GM12875 (cell line): ENCODE measurements at regions not wholly inside any gene's neighbourhood (a gene's known extent, or its start where the extent isn't known, plus 50 kb on each side); places are given as distances from the start of the nearest gene placed in this dataset.

Experiments
- H3K4me3 ChIP-seq: one replicate; pipeline ENCODE4 v1.5.1; 2011; ENCODE audit warnings: low read depth, low read length, control low read depth
- TF ChIP-seq, protein P1 (sequence below): IDR thresholded peaks from 2 replicates; pipeline ENCODE4 v1.5.1; 2011; ENCODE audit warnings: low read depth, mild to moderate bottlenecking, control low read depth, inconsistent platforms, low read length, moderate library complexity, borderline replicate concordance; ENCODE audit not compliant: insufficient read depth

DNA sequence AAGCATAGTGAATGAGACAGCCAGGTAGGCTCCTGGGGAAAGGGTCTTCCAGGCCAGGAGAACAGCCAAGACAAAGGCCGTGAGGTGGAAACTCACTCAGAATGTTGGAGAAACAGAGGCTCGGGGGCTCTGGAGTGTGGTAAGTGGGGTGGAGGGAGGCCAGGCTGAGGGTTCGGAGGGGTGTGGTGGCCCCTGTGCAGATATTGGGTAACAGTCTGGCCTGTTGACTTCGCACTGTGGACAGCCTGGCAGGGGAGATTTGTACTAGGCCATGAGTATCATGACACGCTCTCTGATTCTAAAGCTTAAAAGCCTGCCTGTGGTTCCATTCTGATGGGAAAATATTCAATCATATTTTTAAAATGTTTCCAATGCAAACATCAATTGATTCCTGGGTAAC is 239.3 kb downstream of the GADD45G start:
- TF ChIP-seq, protein P1, sequence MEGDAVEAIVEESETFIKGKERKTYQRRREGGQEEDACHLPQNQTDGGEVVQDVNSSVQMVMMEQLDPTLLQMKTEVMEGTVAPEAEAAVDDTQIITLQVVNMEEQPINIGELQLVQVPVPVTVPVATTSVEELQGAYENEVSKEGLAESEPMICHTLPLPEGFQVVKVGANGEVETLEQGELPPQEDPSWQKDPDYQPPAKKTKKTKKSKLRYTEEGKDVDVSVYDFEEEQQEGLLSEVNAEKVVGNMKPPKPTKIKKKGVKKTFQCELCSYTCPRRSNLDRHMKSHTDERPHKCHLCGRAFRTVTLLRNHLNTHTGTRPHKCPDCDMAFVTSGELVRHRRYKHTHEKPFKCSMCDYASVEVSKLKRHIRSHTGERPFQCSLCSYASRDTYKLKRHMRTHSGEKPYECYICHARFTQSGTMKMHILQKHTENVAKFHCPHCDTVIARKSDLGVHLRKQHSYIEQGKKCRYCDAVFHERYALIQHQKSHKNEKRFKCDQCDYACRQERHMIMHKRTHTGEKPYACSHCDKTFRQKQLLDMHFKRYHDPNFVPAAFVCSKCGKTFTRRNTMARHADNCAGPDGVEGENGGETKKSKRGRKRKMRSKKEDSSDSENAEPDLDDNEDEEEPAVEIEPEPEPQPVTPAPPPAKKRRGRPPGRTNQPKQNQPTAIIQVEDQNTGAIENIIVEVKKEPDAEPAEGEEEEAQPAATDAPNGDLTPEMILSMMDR, result no peak
- H3K4me3 ChIP-seq, result no peak overlapping the region

DNA sequence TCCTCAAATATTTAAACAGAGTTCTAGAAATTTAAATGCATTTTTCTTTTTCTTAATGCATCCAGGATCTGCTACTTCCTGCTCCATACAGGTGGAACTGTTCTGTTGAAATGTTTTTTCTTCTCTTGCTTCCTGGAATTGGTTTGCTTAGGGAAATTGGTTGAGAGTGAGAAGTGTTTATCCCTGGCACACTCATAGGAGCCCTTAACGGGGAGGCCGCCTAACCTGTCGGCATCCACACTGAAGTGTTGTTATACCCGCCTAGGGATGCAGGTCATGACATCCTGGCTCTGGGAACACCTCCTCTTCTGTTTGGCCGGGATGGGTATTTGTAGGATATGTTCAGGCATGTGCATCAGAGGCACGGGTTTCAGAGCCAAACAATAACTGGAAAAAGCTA is 239.7 kb downstream of the GADD45G start:
- TF ChIP-seq, protein P1, result no peak

GRCh38 chr9:89845321-89845720 is 240.5 kb downstream of the GADD45G start:
- H3K4me3 ChIP-seq, result no peak overlapping the region
- TF ChIP-seq, protein P1, result no peak

More for the DNA sequence above, 239.7 kb downstream of the GADD45G start:
- no peak overlapping the region for H3K4me3 ChIP-seq

- H3K4me3 ChIP-seq, result no peak overlapping the region
- TF ChIP-seq, protein P1, result no peak
Observed at GRCh38 chr9:89845862-89846261, 241.1 kb downstream of the GADD45G start.

DNA sequence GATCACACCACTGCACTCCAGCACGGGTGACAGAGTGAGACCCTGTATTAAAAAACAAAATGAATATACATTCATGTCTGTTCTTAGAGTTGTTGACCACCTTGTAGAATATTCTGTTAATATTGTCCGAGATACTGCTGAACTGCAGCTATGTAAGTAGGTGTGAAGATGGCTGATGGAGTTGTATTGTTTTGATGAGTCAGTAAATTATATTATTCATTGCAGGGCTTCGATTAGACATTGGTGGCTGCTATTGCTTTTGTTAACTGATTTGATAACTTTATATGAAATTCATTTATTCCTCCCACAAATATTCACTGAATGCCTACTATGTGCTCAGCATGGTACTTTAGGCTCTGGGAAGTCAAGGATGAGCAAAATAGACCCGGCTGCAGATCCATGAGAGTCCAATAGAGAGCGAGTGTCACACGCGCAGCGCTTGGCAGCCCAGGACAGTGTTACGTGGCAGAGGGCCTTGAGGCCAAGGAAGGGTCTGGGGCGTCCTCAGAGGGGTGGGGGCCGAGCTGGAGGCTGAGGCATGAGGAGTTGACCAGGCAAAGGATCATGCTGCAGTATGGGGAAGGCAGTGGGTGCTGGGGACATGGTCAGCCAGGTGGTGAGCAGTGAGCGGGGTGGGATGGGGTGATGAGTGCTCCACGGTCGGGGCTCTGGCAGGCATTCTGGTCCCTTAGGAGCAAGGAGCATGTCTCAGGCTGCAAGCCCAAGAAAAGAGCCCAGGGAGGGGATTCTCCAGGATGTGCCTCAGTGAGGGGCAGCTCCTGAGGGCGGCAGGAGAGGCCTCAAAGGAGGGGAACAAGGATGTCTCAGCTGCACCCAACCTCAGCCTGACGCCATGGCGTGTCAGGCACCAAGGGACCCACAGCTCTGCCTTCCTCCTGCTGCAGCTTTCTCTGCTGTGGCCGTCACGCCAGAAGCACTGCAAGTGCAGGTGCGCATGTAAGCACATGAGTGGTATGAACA is 243.5 kb downstream of the GADD45G start:
- H3K4me3 ChIP-seq, result no peak overlapping the region
- TF ChIP-seq, protein P1, result no peak

DNA sequence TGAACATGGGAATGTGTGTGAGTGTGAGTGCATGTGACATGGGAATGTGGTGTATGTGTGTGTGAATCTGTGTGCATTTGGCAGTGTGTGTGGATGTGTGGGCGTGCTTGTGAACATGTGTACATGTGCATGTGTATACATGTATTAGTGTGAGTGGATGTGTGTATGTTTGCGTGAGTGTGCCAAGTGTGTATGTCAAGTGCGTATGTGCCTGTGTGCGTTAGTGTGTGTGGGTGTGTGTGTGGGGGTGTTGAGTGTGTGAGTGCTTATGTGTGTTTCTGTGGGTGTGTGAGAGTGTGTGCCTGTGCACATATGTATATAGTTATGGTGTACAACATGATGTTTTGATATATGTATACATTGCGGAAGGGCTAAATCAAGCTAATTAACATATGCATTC is 244.3 kb downstream of the GADD45G start:
- TF ChIP-seq, protein P1, result no peak
- H3K4me3 ChIP-seq, result no peak overlapping the region

DNA sequence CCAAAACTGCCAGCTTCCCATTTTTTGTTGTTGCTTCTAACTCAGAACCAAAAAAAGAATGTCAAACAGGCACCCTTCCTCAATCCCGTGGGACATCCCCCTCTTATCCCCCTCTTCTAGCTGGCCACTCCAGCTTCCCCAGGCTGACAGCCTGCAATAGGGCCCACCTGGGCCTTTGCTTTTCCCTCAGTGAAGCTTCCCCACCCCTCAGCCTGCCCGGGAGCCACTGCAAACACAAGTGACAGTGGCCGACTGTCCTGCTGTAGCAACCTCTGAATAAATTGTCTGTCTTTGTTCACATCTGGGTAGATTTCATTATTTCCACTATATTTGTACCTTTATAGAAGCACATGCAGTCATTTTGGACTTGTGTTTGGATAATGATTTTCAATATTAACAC is 245.3 kb downstream of the GADD45G start:
- TF ChIP-seq, protein P1, result no peak
- no peak overlapping the region for H3K4me3 ChIP-seq
